ENCODE measurements at regions not wholly inside any gene's neighbourhood (a gene's known extent, or its start where the extent isn't known, plus 50 kb on each side); places are given as distances from the start of the nearest gene placed in this dataset.

GRCh38 chr1:5287178-5288150 is 633.1 kb downstream of the AJAP1 start:
- Histone ChIP-seq H4K20me1 (ENCODE audit: insufficient read depth, low read length) (no peaks in the 10 kb centered on the region), H3K4me3 (replicated peaks in 1 of 3; ENCODE audit: low read depth in 2 of 3, low read length in 3 of 3) (no peak overlapping the region), H3K9ac (ENCODE audit: insufficient read depth, low read length, poor library complexity, severe bottlenecking) (no peak overlapping the region), H3K36me3 (replicated peaks in 1 of 2; ENCODE audit: control insufficient read depth in 1 of 2, insufficient read depth in 2 of 2, low read length in 2 of 2) (no peaks in the 10 kb centered on the region), H2AFZ (ENCODE audit: insufficient read depth, low read depth, low read length, poor library complexity, severe bottlenecking) (no peak overlapping the region), H3K27me3 (ENCODE audit: control insufficient read depth in 2 of 2, insufficient read depth in 2 of 2, low read length in 2 of 2) (no peaks in the 10 kb centered on the region), H3K4me1 (ENCODE audit: control insufficient read depth in 1 of 2, insufficient read depth in 2 of 2, low read length in 2 of 2) (no peaks in the 10 kb centered on the region), H3K79me2 (ENCODE audit: insufficient read depth, low read length) (no peaks in the 10 kb centered on the region), H3K27ac (ENCODE audit: low read depth in 1 of 2, low read length in 2 of 2) (no peak overlapping the region), H3K9me3 (replicated peaks in 1 of 2; ENCODE audit: control insufficient read depth in 1 of 2, insufficient read depth in 1 of 2, low read length in 2 of 2) (no peaks in the 10 kb centered on the region), H3K4me2 (replicated peaks; ENCODE audit: extremely low read depth, low read length, poor library complexity, severe bottlenecking) (no peak overlapping the region)
- peaks cover 0 to 15% (median 8%) of the 10 kb centered on the region in 7 donors for H3K9me3 Mint-ChIP-seq
- H3K4me1 Mint-ChIP-seq, result no peaks in the 10 kb centered on the region
- peaks cover 2 to 8% (median 2%) of the 10 kb centered on the region in 3 donors for H3K27me3 Mint-ChIP-seq (ENCODE audit: low read depth in 3 of 3)
- H3K27ac Mint-ChIP-seq, result no peak overlapping the region
- DNase-seq, result no peak
- intact Hi-C loops (cut with micrococcal nuclease), result no loop called here
- 70% methylated on average over 15 of the region's 17 CpGs for WGBS (ENCODE audit: insufficient coverage)
- H3K4me3 Mint-ChIP-seq, result no peak overlapping the region
- H3K36me3 Mint-ChIP-seq, result no peaks in the 10 kb centered on the region
- TF ChIP-seq CTCF (IDR thresholded peaks at IDR 0.05), result no peak

- Mint-ChIP-seq H3K4me3 (no peak overlapping the region), H3K27me3 (ENCODE audit: low read depth in 3 of 3) (peaks cover 2 to 8% (median 2%) of the 10 kb centered on the region in 3 donors), H3K4me1 (no peaks in the 10 kb centered on the region), H3K36me3 (no peaks in the 10 kb centered on the region), H3K9me3 (peaks cover 0 to 15% (median 8%) of the 10 kb centered on the region in 7 donors), H3K27ac (no peak overlapping the region)
- Histone ChIP-seq H3K27me3 (ENCODE audit: control insufficient read depth in 2 of 2, insufficient read depth in 2 of 2, low read length in 2 of 2) (no peaks in the 10 kb centered on the region), H3K4me1 (ENCODE audit: control insufficient read depth in 1 of 2, insufficient read depth in 2 of 2, low read length in 2 of 2) (no peaks in the 10 kb centered on the region), H3K9me3 (replicated peaks in 1 of 2; ENCODE audit: control insufficient read depth in 1 of 2, insufficient read depth in 1 of 2, low read length in 2 of 2) (no peaks in the 10 kb centered on the region), H3K27ac (ENCODE audit: low read depth in 1 of 2, low read length in 2 of 2) (no peak overlapping the region), H4K20me1 (ENCODE audit: insufficient read depth, low read length) (no peaks in the 10 kb centered on the region), H3K36me3 (replicated peaks in 1 of 2; ENCODE audit: control insufficient read depth in 1 of 2, insufficient read depth in 2 of 2, low read length in 2 of 2) (no peaks in the 10 kb centered on the region), H3K4me3 (replicated peaks in 1 of 3; ENCODE audit: low read depth in 2 of 3, low read length in 3 of 3) (no peak overlapping the region), H3K9ac (ENCODE audit: insufficient read depth, low read length, poor library complexity, severe bottlenecking) (no peak overlapping the region), H3K4me2 (replicated peaks; ENCODE audit: extremely low read depth, low read length, poor library complexity, severe bottlenecking) (no peak overlapping the region), H2AFZ (ENCODE audit: insufficient read depth, low read depth, low read length, poor library complexity, severe bottlenecking) (no peak overlapping the region), H3K79me2 (ENCODE audit: insufficient read depth, low read length) (no peaks in the 10 kb centered on the region)
- 83% methylated on average over 1 of the region's 2 CpGs for WGBS (ENCODE audit: insufficient coverage)
- DNase-seq, result no peak
- no peak for TF ChIP-seq CTCF (IDR thresholded peaks at IDR 0.05)
- intact Hi-C loops (cut with micrococcal nuclease), result no loop called here
Measured at GRCh38 chr1:5286244-5286643, 631.8 kb downstream of the AJAP1 start.
